ENCODE measurements at regions not wholly inside any gene's neighbourhood (a gene's known extent, or its start where the extent isn't known, plus 50 kb on each side); places are given as distances from the start of the nearest gene placed in this dataset.

DNA sequence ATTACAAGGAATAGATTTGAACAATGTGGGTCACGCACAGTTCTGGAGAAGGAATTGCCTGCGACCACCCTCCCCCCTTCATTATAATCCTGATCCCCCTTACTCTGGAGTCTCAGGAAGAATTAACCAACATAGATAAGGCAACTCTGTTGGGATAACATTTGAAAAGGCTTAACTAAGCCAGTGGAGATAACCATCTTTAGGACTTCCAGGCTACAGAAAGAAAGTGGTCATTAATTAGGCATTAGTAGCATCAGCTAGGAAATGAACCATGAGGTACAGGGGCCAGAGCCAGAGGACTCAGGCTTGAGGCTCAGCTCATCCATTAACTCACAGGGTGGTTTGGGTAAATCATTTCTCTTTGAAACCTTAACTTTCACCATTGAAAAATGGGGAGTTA, 720.0 kb upstream of the API5 start:
- H3K4me1 Mint-ChIP-seq (ENCODE audit: low read depth) = no peaks in the 10 kb centered on the region
- intact Hi-C loops (cut with micrococcal nuclease) = no loop called here
- DNase-seq = no peak
- CTCF ChIA-PET = no interaction called here
- no peak overlapping the region for H3K4me3 Mint-ChIP-seq
- no peaks in the 10 kb centered on the region for H3K27me3 Mint-ChIP-seq (ENCODE audit: low read depth)
- no peak overlapping the region for H3K27ac Mint-ChIP-seq
- H3K9me3 Mint-ChIP-seq = peaks cover 2% of the 10 kb centered on the region
- H3K36me3 Mint-ChIP-seq (ENCODE audit: low read depth) = no peaks in the 10 kb centered on the region

- CTCF ChIA-PET = no interaction called here
- Mint-ChIP-seq H3K27me3 (ENCODE audit: low read depth) (no peaks in the 10 kb centered on the region), H3K27ac (no peak overlapping the region)
These were observed 718.4 kb upstream of the API5 start for GRCh38 chr11:42593441-42593840.

GRCh38 chr11:42595876-42596275, 715.9 kb upstream of the API5 start:
- H3K4me3 Mint-ChIP-seq = no peak overlapping the region
- DNase-seq = no peak
- no peak overlapping the region for H3K27ac Mint-ChIP-seq
- H3K36me3 Mint-ChIP-seq (ENCODE audit: low read depth) = no peaks in the 10 kb centered on the region
- H3K27me3 Mint-ChIP-seq (ENCODE audit: low read depth) = no peaks in the 10 kb centered on the region
- H3K9me3 Mint-ChIP-seq = peaks cover 4% of the 10 kb centered on the region
- CTCF ChIA-PET = no interaction called here
- intact Hi-C loops (cut with micrococcal nuclease) = no loop called here
- no peaks in the 10 kb centered on the region for H3K4me1 Mint-ChIP-seq (ENCODE audit: low read depth)

More at GRCh38 chr11:42593441-42593840, 718.4 kb upstream of the API5 start:
- H3K4me1 Mint-ChIP-seq (ENCODE audit: low read depth) = no peaks in the 10 kb centered on the region
- no peak for DNase-seq
- H3K36me3 Mint-ChIP-seq (ENCODE audit: low read depth) = no peaks in the 10 kb centered on the region
- H3K4me3 Mint-ChIP-seq = no peak overlapping the region
- peaks cover 2% of the 10 kb centered on the region for H3K9me3 Mint-ChIP-seq
- intact Hi-C loops (cut with micrococcal nuclease) = no loop called here

DNA sequence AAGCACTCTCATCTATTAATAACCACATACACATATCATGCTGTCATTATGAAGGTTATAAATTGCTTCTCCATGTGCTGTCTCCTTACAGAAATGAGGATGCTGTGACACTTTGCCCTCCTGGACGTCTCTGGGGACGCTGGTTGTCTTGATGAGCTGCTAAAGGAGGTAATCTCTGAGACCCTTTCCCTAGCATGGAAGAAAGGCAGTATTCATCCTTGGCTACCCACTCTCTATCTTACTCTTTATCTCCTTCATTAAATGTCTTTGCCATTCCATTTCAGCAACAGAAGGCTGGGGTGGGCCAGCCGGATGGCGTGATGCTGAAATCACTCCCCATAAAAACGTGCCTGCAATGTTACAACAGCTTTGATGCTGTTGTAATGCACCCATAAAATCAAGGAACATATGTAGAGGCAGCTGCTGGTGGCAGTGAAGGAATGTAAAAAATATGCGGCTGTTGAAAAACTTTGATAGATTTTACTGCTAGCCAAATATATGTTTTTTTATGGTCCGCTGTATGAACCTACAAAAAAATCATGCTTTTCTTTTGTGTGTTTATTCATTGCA, 715.1 kb upstream of the API5 start:
- DNase-seq = no peak
- Mint-ChIP-seq H3K27ac (no peak overlapping the region), H3K9me3 (peaks cover 6% of the 10 kb centered on the region), H3K4me1 (ENCODE audit: low read depth) (no peaks in the 10 kb centered on the region), H3K36me3 (ENCODE audit: low read depth) (no peaks in the 10 kb centered on the region), H3K4me3 (no peak overlapping the region), H3K27me3 (ENCODE audit: low read depth) (no peaks in the 10 kb centered on the region)
- intact Hi-C loops (cut with micrococcal nuclease) = no loop called here
- CTCF ChIA-PET = no interaction called here

DNA sequence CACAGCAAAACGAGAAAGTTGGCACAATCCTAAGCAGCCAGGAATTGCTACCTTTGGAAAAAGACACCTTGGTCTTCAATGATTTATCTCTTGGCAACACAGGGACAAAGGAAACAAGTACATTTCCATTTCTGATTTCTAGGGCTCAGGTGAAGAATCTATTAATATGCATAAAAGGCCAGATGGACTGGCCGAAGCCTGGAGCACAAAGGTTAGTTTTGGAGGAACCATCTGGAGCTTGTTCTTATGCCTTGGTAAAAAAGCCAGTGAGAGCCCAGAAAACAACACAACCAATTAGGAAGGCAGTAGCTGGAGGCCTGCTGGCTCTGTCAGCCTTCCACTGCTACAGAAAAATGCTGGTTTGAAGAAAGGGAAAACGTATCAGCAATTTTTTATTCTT, 713.5 kb upstream of the API5 start:
- no peak for DNase-seq
- Mint-ChIP-seq H3K4me3 (no peak overlapping the region), H3K27me3 (ENCODE audit: low read depth) (no peaks in the 10 kb centered on the region), H3K27ac (no peak overlapping the region), H3K4me1 (ENCODE audit: low read depth) (no peaks in the 10 kb centered on the region), H3K36me3 (ENCODE audit: low read depth) (no peaks in the 10 kb centered on the region), H3K9me3 (peaks cover 12% of the 10 kb centered on the region)
- CTCF ChIA-PET = no interaction called here
- intact Hi-C loops (cut with micrococcal nuclease) = no loop called here

- CTCF ChIA-PET = no interaction called here
- intact Hi-C loops (cut with micrococcal nuclease) = no loop called here
- peaks cover 5% of the 10 kb centered on the region for H3K9me3 Mint-ChIP-seq
These were observed 691.0 kb upstream of the API5 start for GRCh38 chr11:42620796-42621195.

GRCh38 chr11:42625757-42626665, 685.8 kb upstream of the API5 start:
- Mint-ChIP-seq H3K4me1 (ENCODE audit: low read depth) (no peaks in the 10 kb centered on the region), H3K4me3 (no peak overlapping the region), H3K36me3 (ENCODE audit: low read depth) (no peaks in the 10 kb centered on the region), H3K9me3 (peaks cover 2% of the 10 kb centered on the region), H3K27me3 (ENCODE audit: low read depth) (no peaks in the 10 kb centered on the region), H3K27ac (no peak overlapping the region)
- no peak for DNase-seq
- intact Hi-C loops (cut with micrococcal nuclease) = no loop called here
- CTCF ChIA-PET = no interaction called here

More at GRCh38 chr11:42620796-42621195, 691.0 kb upstream of the API5 start:
- Mint-ChIP-seq H3K4me1 (ENCODE audit: low read depth) (no peaks in the 10 kb centered on the region), H3K36me3 (ENCODE audit: low read depth) (no peaks in the 10 kb centered on the region), H3K27ac (no peak overlapping the region), H3K27me3 (ENCODE audit: low read depth) (no peaks in the 10 kb centered on the region), H3K4me3 (no peak overlapping the region)
- DNase-seq = no peak

- DNase-seq = no peak
- no peaks in the 10 kb centered on the region for H3K27me3 Mint-ChIP-seq (ENCODE audit: low read depth)
- CTCF ChIA-PET = no interaction called here
- H3K9me3 Mint-ChIP-seq = peaks cover 2% of the 10 kb centered on the region
- no peaks in the 10 kb centered on the region for H3K36me3 Mint-ChIP-seq (ENCODE audit: low read depth)
- no peak overlapping the region for H3K4me3 Mint-ChIP-seq
- H3K27ac Mint-ChIP-seq = no peak overlapping the region
- H3K4me1 Mint-ChIP-seq (ENCODE audit: low read depth) = no peaks in the 10 kb centered on the region
- intact Hi-C loops (cut with micrococcal nuclease) = no loop called here
These were observed 680.5 kb upstream of the API5 start for GRCh38 chr11:42631220-42631843.

GRCh38 chr11:42646959-42647358, 664.8 kb upstream of the API5 start:
- CTCF ChIA-PET = no interaction called here
- Mint-ChIP-seq H3K4me3 (no peak overlapping the region), H3K27me3 (ENCODE audit: low read depth) (no peaks in the 10 kb centered on the region), H3K36me3 (ENCODE audit: low read depth) (no peaks in the 10 kb centered on the region), H3K27ac (no peak overlapping the region), H3K9me3 (peaks cover 5% of the 10 kb centered on the region), H3K4me1 (ENCODE audit: low read depth) (no peaks in the 10 kb centered on the region)
- intact Hi-C loops (cut with micrococcal nuclease) = no loop called here
- DNase-seq = no peak

DNA sequence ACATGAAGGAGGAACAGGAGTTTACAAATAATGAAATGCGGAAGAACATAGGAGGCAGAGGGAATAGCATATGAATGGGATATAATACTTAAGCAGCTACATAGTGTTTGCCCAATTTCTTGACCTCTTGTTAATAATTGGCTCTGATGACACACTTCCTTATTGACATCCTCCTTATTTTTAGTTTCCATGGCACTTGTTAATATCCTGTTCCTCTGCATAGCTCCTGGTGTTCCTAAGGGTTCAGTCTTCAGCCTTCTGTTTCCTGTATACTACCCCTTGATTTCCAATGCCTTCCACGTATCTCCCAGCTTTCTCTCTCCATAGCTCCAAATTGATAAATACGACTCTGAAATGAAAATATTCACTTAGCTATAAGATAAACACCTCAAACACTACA, 663.8 kb upstream of the API5 start:
- Mint-ChIP-seq H3K27me3 (ENCODE audit: low read depth) (no peaks in the 10 kb centered on the region), H3K4me1 (ENCODE audit: low read depth) (no peaks in the 10 kb centered on the region), H3K27ac (no peak overlapping the region), H3K9me3 (peaks cover 5% of the 10 kb centered on the region), H3K4me3 (no peak overlapping the region), H3K36me3 (ENCODE audit: low read depth) (no peaks in the 10 kb centered on the region)
- CTCF ChIA-PET = no interaction called here
- no peak for DNase-seq
- intact Hi-C loops (cut with micrococcal nuclease) = no loop called here

- Mint-ChIP-seq H3K27me3 (ENCODE audit: low read depth) (no peaks in the 10 kb centered on the region), H3K9me3 (peaks cover 7% of the 10 kb centered on the region), H3K27ac (no peak overlapping the region), H3K4me3 (no peak overlapping the region), H3K36me3 (ENCODE audit: low read depth) (no peaks in the 10 kb centered on the region), H3K4me1 (ENCODE audit: low read depth) (no peaks in the 10 kb centered on the region)
- intact Hi-C loops (cut with micrococcal nuclease) = no loop called here
- DNase-seq = no peak
- CTCF ChIA-PET = no interaction called here
These were observed 660.2 kb upstream of the API5 start for GRCh38 chr11:42651621-42652020.

DNA sequence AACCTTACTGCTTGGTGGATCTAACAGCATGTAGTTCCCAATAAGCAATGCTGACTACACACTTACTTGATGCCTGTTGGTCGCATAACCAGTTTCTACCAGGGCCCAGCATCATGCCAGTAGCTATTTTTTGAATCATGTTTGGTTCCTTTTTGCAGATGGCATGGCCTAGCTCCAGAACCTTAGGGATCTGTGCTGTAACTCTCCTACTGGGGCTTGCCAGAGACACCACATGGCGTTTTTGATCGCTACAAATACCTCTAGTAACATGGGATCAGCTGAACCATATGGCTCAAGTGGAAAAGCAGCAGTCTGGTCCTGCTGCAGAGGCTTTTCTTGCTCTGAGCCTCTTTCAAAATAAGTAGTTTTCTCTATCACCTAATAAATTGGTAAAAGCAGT, 654.6 kb upstream of the API5 start:
- intact Hi-C loops (cut with micrococcal nuclease) = no loop called here
- no peak overlapping the region for H3K4me3 Mint-ChIP-seq
- CTCF ChIA-PET = no interaction called here
- H3K27ac Mint-ChIP-seq = no peak overlapping the region
- no peak for DNase-seq
- H3K9me3 Mint-ChIP-seq = peaks cover 8% of the 10 kb centered on the region
- H3K4me1 Mint-ChIP-seq (ENCODE audit: low read depth) = no peaks in the 10 kb centered on the region
- H3K36me3 Mint-ChIP-seq (ENCODE audit: low read depth) = no peaks in the 10 kb centered on the region
- H3K27me3 Mint-ChIP-seq (ENCODE audit: low read depth) = no peaks in the 10 kb centered on the region

GRCh38 chr11:42661942-42662341, 649.9 kb upstream of the API5 start:
- H3K27me3 Mint-ChIP-seq (ENCODE audit: low read depth) = no peaks in the 10 kb centered on the region
- no peaks in the 10 kb centered on the region for H3K4me1 Mint-ChIP-seq (ENCODE audit: low read depth)
- no peak overlapping the region for H3K27ac Mint-ChIP-seq
- no peak for DNase-seq
- intact Hi-C loops (cut with micrococcal nuclease) = no loop called here
- H3K4me3 Mint-ChIP-seq = no peak overlapping the region
- H3K36me3 Mint-ChIP-seq (ENCODE audit: low read depth) = no peaks in the 10 kb centered on the region
- H3K9me3 Mint-ChIP-seq = peaks cover 7% of the 10 kb centered on the region
- CTCF ChIA-PET = no interaction called here
